NCI-H524 treated with DMSO at 0.1 percent for 48 hours (cell line): ENCODE measurements at regions not wholly inside any gene's neighbourhood (a gene's known extent, or its start where the extent isn't known, plus 50 kb on each side); places are given as distances from the start of the nearest gene placed in this dataset.

Experiments used
- DNase-seq: peaks from one replicate; lab custom pipeline; 2025; lab: John Stamatoyannopoulos, UW

- no peak for DNase-seq
Measured at GRCh38 chr12:124504273-124505000, 63.0 kb downstream of the NCOR2 start.

GRCh38 chr12:124503305-124503704 lies 64.1 kb downstream of the NCOR2 start:
- no peak for DNase-seq

GRCh38 chr12:124502379-124502778 lies 65.0 kb downstream of the NCOR2 start:
- no peak for DNase-seq

GRCh38 chr12:124501827-124502226 lies 65.6 kb downstream of the NCOR2 start:
- no peak for DNase-seq

- DNase-seq = no peak
Measured at GRCh38 chr12:124501112-124501561, 66.3 kb downstream of the NCOR2 start.

GRCh38 chr12:124499898-124500244 lies 67.5 kb downstream of the NCOR2 start:
- DNase-seq = no peak

GRCh38 chr12:124499190-124499753 lies 68.1 kb downstream of the NCOR2 start:
- no peak for DNase-seq

GRCh38 chr12:124498275-124499189 lies 68.9 kb downstream of the NCOR2 start:
- DNase-seq = no peak

GRCh38 chr12:124497658-124498057 lies 69.8 kb downstream of the NCOR2 start:
- no peak for DNase-seq

- no peak for DNase-seq
Measured at GRCh38 chr12:124497039-124497438, 70.4 kb downstream of the NCOR2 start.

- DNase-seq = no peak
Measured at GRCh38 chr12:124496584-124496983, 70.8 kb downstream of the NCOR2 start.

GRCh38 chr12:124495194-124495983 lies 72.0 kb downstream of the NCOR2 start:
- no peak for DNase-seq

- no peak for DNase-seq
Measured at GRCh38 chr12:124494751-124495129, 72.7 kb downstream of the NCOR2 start.

GRCh38 chr12:124493809-124494750 lies 73.3 kb downstream of the NCOR2 start:
- DNase-seq = no peak

- DNase-seq = no peak
Measured at GRCh38 chr12:124492879-124493808, 74.3 kb downstream of the NCOR2 start.

GRCh38 chr12:124491856-124492420 lies 75.5 kb downstream of the NCOR2 start:
- DNase-seq = no peak

- DNase-seq = no peak
Measured at GRCh38 chr12:124491310-124491709, 76.1 kb downstream of the NCOR2 start.

- DNase-seq = no peak
Measured at GRCh38 chr12:124490584-124491305, 76.7 kb downstream of the NCOR2 start.
